D721Med (cell line): ENCODE measurements at regions not wholly inside any gene's neighbourhood (a gene's known extent, or its start where the extent isn't known, plus 50 kb on each side); places are given as distances from the start of the nearest gene placed in this dataset.

Source experiments
- DNase-seq: peaks from one replicate; pipeline ENCODE4 v3.0.0; 2011; ENCODE audit warnings: low spot score; ENCODE audit not compliant: insufficient read length
- FAIRE-seq: peaks from 2 replicates; lab custom pipeline; 2011; peaks lifted over from hg19 to GRCh38; lab: Jason Lieb, UNC
- CTCF ChIP-seq: IDR thresholded peaks from 2 replicates; pipeline ENCODE4 v1.5.1; 2012; ENCODE audit warnings: mild to moderate bottlenecking, control low read depth; ENCODE audit not compliant: insufficient read depth; ENCODE audit errors: missing control alignments

- no peak for FAIRE-seq
- no peak for DNase-seq
- TF ChIP-seq CTCF: no peak
Observed at GRCh38 chr3:104846270-104846669, 520.4 kb upstream of the ALCAM start.

- no peak for TF ChIP-seq CTCF
- FAIRE-seq: no peak
- DNase-seq: no peak
Observed at GRCh38 chr3:104849070-104849469, 517.6 kb upstream of the ALCAM start.

GRCh38 chr3:104854468-104854867 lies 512.2 kb upstream of the ALCAM start:
- FAIRE-seq (no peak), DNase-seq (no peak)
- no peak for TF ChIP-seq CTCF

GRCh38 chr3:104855702-104856101 lies 511.0 kb upstream of the ALCAM start:
- no peak for TF ChIP-seq CTCF
- FAIRE-seq (no peak), DNase-seq (no peak)

- DNase-seq: no peak
Observed at GRCh38 chr3:104856741-104857140, 510.0 kb upstream of the ALCAM start.

GRCh38 chr3:104868291-104868690 lies 498.4 kb upstream of the ALCAM start:
- FAIRE-seq: no peak
- no peak for DNase-seq
- no peak for TF ChIP-seq CTCF

More at GRCh38 chr3:104856741-104857140, 510.0 kb upstream of the ALCAM start:
- FAIRE-seq: no peak
- no peak for TF ChIP-seq CTCF

GRCh38 chr3:104870276-104870675 lies 496.4 kb upstream of the ALCAM start:
- DNase-seq (no peak), FAIRE-seq (no peak)
- no peak for TF ChIP-seq CTCF
